Ovary (tissue), 3 donors: ENCODE measurements at regions not wholly inside any gene's neighbourhood (a gene's known extent, or its start where the extent isn't known, plus 50 kb on each side); places are given as distances from the start of the nearest gene placed in this dataset.
"Not testable (repeated sequence)": the region's sequence is repeated elsewhere in the genome, so short reads cannot be mapped to it uniquely, and the experiment has no call there.

Experiments
- EP300 ChIP-seq: sonication (generic); formaldehyde crosslinking; IDR thresholded peaks from one replicate; pipeline ENCODE4 v1.6.1; 2017; ENCODE audit warnings: antibody characterized with exemption
- POLR2A ChIP-seq: fragments of 450-650 bp; IDR thresholded peaks from one replicate; pipeline ENCODE4 v1.6.1; 2017; ENCODE audit warnings: antibody characterized with exemption, mild to moderate bottlenecking, moderate library complexity
- TF ChIP-seq, protein P1 (sequence below), 3 donors: fragments of 450-650 bp in 2 of 3; fragments of 200-600 bp in 1 of 3; IDR thresholded peaks; one replicate each; pipeline versions ENCODE4 v1.5.1 to v1.8.0; 2016 to 2022; ENCODE audit warnings: antibody characterized with exemption in 3 of 3, mild to moderate bottlenecking in 1 of 3
- donor health status: DM: no; HTN: no; CAD: no.

DNA sequence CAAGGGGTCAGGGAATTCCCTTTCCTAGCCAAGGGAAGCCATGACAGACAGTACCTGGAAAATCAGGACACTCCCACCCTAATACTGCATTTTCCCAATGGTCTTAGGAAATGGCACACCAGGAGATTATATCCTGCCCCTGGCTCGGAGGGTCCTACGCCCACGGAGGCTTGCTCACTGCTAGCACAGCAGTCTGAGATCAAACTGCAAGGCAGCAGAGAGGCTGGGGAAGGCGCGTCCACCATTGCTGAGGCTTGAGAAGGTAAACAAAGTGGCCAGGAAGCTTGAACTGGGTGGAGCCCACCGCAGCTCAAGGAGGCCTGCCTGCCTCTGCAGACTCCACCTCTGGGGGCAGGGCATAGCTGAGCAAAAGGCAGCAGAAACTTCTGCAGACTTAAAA is 207.1 kb upstream of the OBI1 start:
- TF ChIP-seq EP300, POLR2A: not testable (repeated sequence)
- TF ChIP-seq, protein P1, sequence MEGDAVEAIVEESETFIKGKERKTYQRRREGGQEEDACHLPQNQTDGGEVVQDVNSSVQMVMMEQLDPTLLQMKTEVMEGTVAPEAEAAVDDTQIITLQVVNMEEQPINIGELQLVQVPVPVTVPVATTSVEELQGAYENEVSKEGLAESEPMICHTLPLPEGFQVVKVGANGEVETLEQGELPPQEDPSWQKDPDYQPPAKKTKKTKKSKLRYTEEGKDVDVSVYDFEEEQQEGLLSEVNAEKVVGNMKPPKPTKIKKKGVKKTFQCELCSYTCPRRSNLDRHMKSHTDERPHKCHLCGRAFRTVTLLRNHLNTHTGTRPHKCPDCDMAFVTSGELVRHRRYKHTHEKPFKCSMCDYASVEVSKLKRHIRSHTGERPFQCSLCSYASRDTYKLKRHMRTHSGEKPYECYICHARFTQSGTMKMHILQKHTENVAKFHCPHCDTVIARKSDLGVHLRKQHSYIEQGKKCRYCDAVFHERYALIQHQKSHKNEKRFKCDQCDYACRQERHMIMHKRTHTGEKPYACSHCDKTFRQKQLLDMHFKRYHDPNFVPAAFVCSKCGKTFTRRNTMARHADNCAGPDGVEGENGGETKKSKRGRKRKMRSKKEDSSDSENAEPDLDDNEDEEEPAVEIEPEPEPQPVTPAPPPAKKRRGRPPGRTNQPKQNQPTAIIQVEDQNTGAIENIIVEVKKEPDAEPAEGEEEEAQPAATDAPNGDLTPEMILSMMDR (IDR thresholded peaks at IDR 0.05) = not testable (repeated sequence)
